Neural progenitor cell (in vitro differentiated cells): ENCODE measurements at regions not wholly inside any gene's neighbourhood (a gene's known extent, or its start where the extent isn't known, plus 50 kb on each side); places are given as distances from the start of the nearest gene placed in this dataset.

Source experiments
- DNase-seq: peaks from one replicate; pipeline ENCODE4 v3.0.0-alpha.2; 2016; ENCODE audit warnings: low spot score
- H2AFZ ChIP-seq: fragments of 200-600 bp; sonication (generic); replicated peaks from 2 replicates; pipeline ENCODE4 v1.6.1; 2016; ENCODE audit warnings: antibody characterized with exemption
- H3F3A ChIP-seq: fragments of 200-600 bp; sonication (generic); 2 replicates; pipeline ENCODE4 v1.6.1; 2016; ENCODE audit warnings: antibody characterized with exemption, low read depth
- H3K27ac ChIP-seq: fragments of 200-600 bp; sonication (generic); 2 replicates; pipeline ENCODE4 v1.5.1; 2016; ENCODE audit warnings: mild to moderate bottlenecking
- H3K27me3 ChIP-seq: fragments of 200-600 bp; sonication (generic); 2 replicates; pipeline ENCODE4 v1.6.1; 2016; ENCODE audit warnings: mild to moderate bottlenecking, moderate library complexity
- H3K36me3 ChIP-seq: fragments of 200-600 bp; sonication (generic); 2 replicates; pipeline ENCODE4 v1.5.1; 2016
- H3K4me1 ChIP-seq: fragments of 200-600 bp; sonication (generic); 2 replicates; pipeline ENCODE4 v1.6.1; 2016; ENCODE audit warnings: mixed run types
- H3K4me2 ChIP-seq: fragments of 200-600 bp; sonication (generic); 2 replicates; pipeline ENCODE4 v1.6.1; 2016
- H3K4me3 ChIP-seq: fragments of 200-600 bp; sonication (generic); 2 replicates; pipeline ENCODE4 v1.5.1; 2016
- H3K79me2 ChIP-seq: fragments of 200-600 bp; sonication (generic); 2 replicates; pipeline ENCODE4 v1.6.1; 2016; ENCODE audit warnings: low read depth
- H3K9ac ChIP-seq: fragments of 200-600 bp; sonication (generic); 2 replicates; pipeline ENCODE4 v1.6.1; 2016
- H3K9me3 ChIP-seq: fragments of 200-600 bp; sonication (generic); 2 replicates; pipeline ENCODE4 v1.5.1; 2016; ENCODE audit warnings: low read depth
- H4K20me1 ChIP-seq: fragments of 200-600 bp; sonication (generic); 2 replicates; pipeline ENCODE4 v1.6.1; 2016; ENCODE audit warnings: low read depth
- H3K27ac Mint-ChIP-seq: 3 replicates; pipeline ENCODE4 v1.8.0; 2021; ENCODE audit warnings: mixed read lengths
- H3K27me3 Mint-ChIP-seq: 2 replicates; pipeline ENCODE4 v1.8.0; 2022; ENCODE audit warnings: low read depth, mild to moderate bottlenecking, inconsistent platforms, moderate library complexity, mixed read lengths; ENCODE audit not compliant: insufficient read depth
- H3K36me3 Mint-ChIP-seq: 3 replicates; pipeline ENCODE4 v1.8.0; 2021; ENCODE audit warnings: mixed read lengths
- H3K4me1 Mint-ChIP-seq: 3 replicates; pipeline ENCODE4 v1.8.0; 2021; ENCODE audit warnings: mixed read lengths
- H3K4me3 Mint-ChIP-seq: 3 replicates; pipeline ENCODE4 v1.8.0; 2021; ENCODE audit warnings: mild to moderate bottlenecking, moderate library complexity, mixed read lengths
- H3K9me3 Mint-ChIP-seq: 3 replicates; pipeline ENCODE4 v1.8.0; 2020; ENCODE audit warnings: mixed read lengths
- CTCF ChIP-seq: fragments of 200-600 bp; sonication (generic); IDR thresholded peaks from 2 replicates; pipeline ENCODE4 v1.5.1; 2017; ENCODE audit warnings: antibody characterized with exemption, mild to moderate bottlenecking
- EZH2 ChIP-seq: fragments of 200-600 bp; sonication (generic); IDR thresholded peaks from 2 replicates; pipeline ENCODE4 v1.6.1; 2017; ENCODE audit warnings: antibody characterized with exemption, mild to moderate bottlenecking, moderate library complexity
- EZH2phosphoT487 ChIP-seq: fragments of 200-600 bp; sonication (generic); IDR thresholded peaks from 2 replicates; pipeline ENCODE4 v1.6.1; 2017; ENCODE audit warnings: antibody characterized with exemption

GRCh38 chr10:111208951-111209350 lies 132.1 kb downstream of the ADRA2A start:
- no peaks in the 10 kb centered on the region for H3K36me3 Mint-ChIP-seq
- TF ChIP-seq CTCF, result no peak
- Histone ChIP-seq H3F3A (no peaks in the 10 kb centered on the region), H4K20me1 (no peaks in the 10 kb centered on the region), H3K27ac (no peak overlapping the region), H2AFZ (no peak overlapping the region), H3K4me3 (no peak overlapping the region), H3K36me3 (no peaks in the 10 kb centered on the region), H3K4me2 (no peak overlapping the region), H3K4me1 (no peaks in the 10 kb centered on the region), H3K79me2 (no peaks in the 10 kb centered on the region), H3K9me3 (no peaks in the 10 kb centered on the region), H3K27me3 (no peaks in the 10 kb centered on the region), H3K9ac (no peak overlapping the region)
- peak overlapping the region; percentile 43 for H3K27ac Mint-ChIP-seq
- DNase-seq, result no peak
- peaks cover 6% of the 10 kb centered on the region for H3K27me3 Mint-ChIP-seq
- H3K4me1 Mint-ChIP-seq, result peaks cover 11% of the 10 kb centered on the region
- H3K9me3 Mint-ChIP-seq, result no peaks in the 10 kb centered on the region
- H3K4me3 Mint-ChIP-seq, result no peak overlapping the region

- Histone ChIP-seq H3K36me3 (no peaks in the 10 kb centered on the region), H3K9ac (no peak overlapping the region), H3K4me1 (no peaks in the 10 kb centered on the region), H3K9me3 (no peaks in the 10 kb centered on the region), H3K4me3 (no peak overlapping the region), H3K27me3 (no peaks in the 10 kb centered on the region), H4K20me1 (no peaks in the 10 kb centered on the region), H2AFZ (no peak overlapping the region), H3F3A (no peaks in the 10 kb centered on the region), H3K79me2 (no peaks in the 10 kb centered on the region), H3K4me2 (no peak overlapping the region), H3K27ac (no peak overlapping the region)
- H3K4me3 Mint-ChIP-seq, result no peak overlapping the region
- TF ChIP-seq CTCF (no peak), EZH2 (no peak), EZH2phosphoT487 (no peak)
- peaks cover 1% of the 10 kb centered on the region for H3K9me3 Mint-ChIP-seq
- peaks cover 9% of the 10 kb centered on the region for H3K4me1 Mint-ChIP-seq
- no peak overlapping the region for H3K27ac Mint-ChIP-seq
- peaks cover 6% of the 10 kb centered on the region for H3K27me3 Mint-ChIP-seq
- DNase-seq, result no peak
- no peaks in the 10 kb centered on the region for H3K36me3 Mint-ChIP-seq
These were observed 132.9 kb downstream of the ADRA2A start for GRCh38 chr10:111209692-111210091.

- H3K27ac Mint-ChIP-seq, result no peak overlapping the region
- no peaks in the 10 kb centered on the region for H3K4me1 Mint-ChIP-seq
These were observed 134.4 kb downstream of the ADRA2A start for GRCh38 chr10:111211241-111211640.

More at GRCh38 chr10:111211241-111211640, 134.4 kb downstream of the ADRA2A start:
- H3K27ac ChIP-seq, result no peak overlapping the region
- H3K9me3 Mint-ChIP-seq, result peaks cover 2% of the 10 kb centered on the region
- H3K9ac ChIP-seq, result no peak overlapping the region
- H3K4me3 ChIP-seq, result no peak overlapping the region
- H3K4me3 Mint-ChIP-seq, result no peak overlapping the region
- H2AFZ ChIP-seq, result no peak overlapping the region
- H3K27me3 ChIP-seq, result no peaks in the 10 kb centered on the region
- no peaks in the 10 kb centered on the region for H4K20me1 ChIP-seq
- no peaks in the 10 kb centered on the region for H3K36me3 ChIP-seq
- no peak for DNase-seq
- H3K36me3 Mint-ChIP-seq, result no peaks in the 10 kb centered on the region
- TF ChIP-seq EZH2, result no peak
- no peak for TF ChIP-seq EZH2phosphoT487
- TF ChIP-seq CTCF, result no peak
- peaks cover 6% of the 10 kb centered on the region for H3K27me3 Mint-ChIP-seq
- H3K9me3 ChIP-seq, result no peaks in the 10 kb centered on the region
- H3K79me2 ChIP-seq, result no peaks in the 10 kb centered on the region
- H3K4me1 ChIP-seq, result no peaks in the 10 kb centered on the region
- H3F3A ChIP-seq, result no peaks in the 10 kb centered on the region
- no peak overlapping the region for H3K4me2 ChIP-seq
